Small intestine (tissue), 7 donors: ENCODE measurements at regions not wholly inside any gene's neighbourhood (a gene's known extent, or its start where the extent isn't known, plus 50 kb on each side); places are given as distances from the start of the nearest gene placed in this dataset.
"Not testable (repeated sequence)": the region's sequence is repeated elsewhere in the genome, so short reads cannot be mapped to it uniquely, and the experiment has no call there.

Experiments used
- DNase-seq, 2 donors: peaks; one replicate each; pipeline versions ENCODE4 v3.0.0 to v3.0.0-alpha.2; 2013
- FAIRE-seq: peaks from 2 replicates; lab custom pipeline; 2012; peaks lifted over from hg19 to GRCh38; lab: Jason Lieb, UNC
- H3K27ac ChIP-seq, 3 donors: one replicate each; pipeline ENCODE4 v1.5.1; 2013; ENCODE audit warnings: low read length in 2 of 3, mild to moderate bottlenecking in 2 of 3, control low read depth in 1 of 3, inconsistent platforms in 1 of 3, low read depth in 1 of 3, moderate library complexity in 1 of 3
- H3K27me3 ChIP-seq, 3 donors: one replicate each; pipeline ENCODE4 v1.6.1; 2013; ENCODE audit warnings: low read length in 3 of 3, inconsistent platforms in 1 of 3; ENCODE audit not compliant: control insufficient read depth in 3 of 3, insufficient read depth in 3 of 3
- H3K36me3 ChIP-seq, 3 donors: one replicate each; pipeline ENCODE4 v1.6.1; 2013; ENCODE audit warnings: low read length in 3 of 3, inconsistent platforms in 1 of 3, low read depth in 1 of 3, mild to moderate bottlenecking in 1 of 3, moderate library complexity in 1 of 3; ENCODE audit not compliant: control insufficient read depth in 3 of 3, insufficient read depth in 2 of 3
- H3K4me1 ChIP-seq, 3 donors: one replicate each; pipeline ENCODE4 v1.6.1; 2013; ENCODE audit warnings: low read length in 2 of 3, inconsistent platforms in 1 of 3, low read depth in 1 of 3, mild to moderate bottlenecking in 1 of 3, moderate library complexity in 1 of 3; ENCODE audit not compliant: control insufficient read depth in 3 of 3, insufficient read depth in 2 of 3
- H3K4me3 ChIP-seq, 3 donors: one replicate each; pipeline ENCODE4 v1.5.1; 2013; ENCODE audit warnings: low read length in 3 of 3, control low read depth in 1 of 3, inconsistent platforms in 1 of 3, low read depth in 1 of 3, mild to moderate bottlenecking in 1 of 3, moderate library complexity in 1 of 3
- H3K9me3 ChIP-seq, 2 donors: one replicate each; pipeline ENCODE4 v1.6.1; 2013; ENCODE audit warnings: low read depth in 1 of 2, low read length in 1 of 2; ENCODE audit not compliant: control insufficient read depth in 2 of 2, insufficient read depth in 1 of 2
- WGBS, 3 donors: extraction: QIAGEN DNeasy Blood & Tissue Kit; methylation state at CpG; one replicate each; pipeline ENCODE4 v1.1.7; 2013; 5-methylcytosine and 5-hydroxymethylcytosine counted together
- donor health status: healthy with polysubstance abuse.
- donor health status: control.
- donor health status: control.
- donor health status: Bipolar disorder and iron deficiency.
- donor health status: healthy.

DNA sequence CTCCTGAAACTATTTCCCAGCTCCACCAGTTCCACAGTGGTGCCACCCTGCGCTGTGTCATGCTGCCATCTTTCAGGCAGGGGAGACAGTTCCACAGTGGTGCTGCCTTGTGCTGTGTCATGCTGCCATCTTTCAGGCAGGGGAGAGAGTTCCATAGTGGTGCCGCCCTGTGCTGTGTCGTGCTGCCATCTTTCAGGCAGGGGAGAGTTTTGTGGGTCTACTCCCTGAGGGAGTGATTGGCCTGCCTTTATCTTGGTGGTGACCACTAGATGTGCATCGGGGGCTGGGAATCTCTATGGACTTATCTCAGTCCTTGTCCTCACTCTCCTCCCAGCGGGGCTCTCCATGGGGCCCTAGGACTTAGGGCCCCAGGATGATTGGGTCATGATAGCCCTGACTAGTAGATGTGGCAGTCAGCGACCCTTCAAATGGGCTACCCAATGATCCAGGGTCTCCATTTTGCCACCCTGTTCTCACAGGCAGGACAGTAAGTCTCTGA is 770.2 kb upstream of the TPTE start:
- not testable (repeated sequence) for FAIRE-seq, H3K4me1 ChIP-seq, H3K27ac ChIP-seq, H3K36me3 ChIP-seq, H3K4me3 ChIP-seq, DNase-seq, H3K27me3 ChIP-seq
- WGBS, 3 donors: 70 to 74% (median 73%) methylated on average over 6 of the region's 6 CpGs
- peaks cover 9 to 26% of the 10 kb centered on the region in 2 donors for H3K9me3 ChIP-seq

DNA sequence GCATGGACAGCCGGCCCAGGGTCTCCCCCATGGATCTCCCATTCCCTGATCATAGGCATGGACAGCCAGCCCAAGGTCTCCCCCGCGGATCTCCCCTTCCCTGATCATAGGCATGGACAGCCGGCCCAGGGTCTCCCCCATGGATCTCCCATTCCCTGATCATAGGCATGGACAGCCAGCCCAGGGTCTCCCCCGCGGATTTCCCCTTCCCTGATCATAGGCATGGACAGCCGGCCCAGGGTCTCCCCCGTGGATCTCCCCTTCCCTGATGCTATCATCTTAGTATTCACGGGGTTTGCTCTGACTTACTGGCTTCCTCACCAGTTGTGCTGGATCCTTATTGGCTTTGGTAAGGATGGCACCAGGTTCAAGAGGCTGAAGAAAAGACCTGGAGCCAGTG is 769.4 kb upstream of the TPTE start:
- peaks cover 9 to 26% of the 10 kb centered on the region in 2 donors for H3K9me3 ChIP-seq
- H3K4me3 ChIP-seq, H3K36me3 ChIP-seq, FAIRE-seq, H3K4me1 ChIP-seq, DNase-seq, H3K27me3 ChIP-seq, H3K27ac ChIP-seq: not testable (repeated sequence)
- 69 to 80% (median 77%) methylated on average over 9 of the region's 9 CpGs for WGBS, 3 donors

DNA sequence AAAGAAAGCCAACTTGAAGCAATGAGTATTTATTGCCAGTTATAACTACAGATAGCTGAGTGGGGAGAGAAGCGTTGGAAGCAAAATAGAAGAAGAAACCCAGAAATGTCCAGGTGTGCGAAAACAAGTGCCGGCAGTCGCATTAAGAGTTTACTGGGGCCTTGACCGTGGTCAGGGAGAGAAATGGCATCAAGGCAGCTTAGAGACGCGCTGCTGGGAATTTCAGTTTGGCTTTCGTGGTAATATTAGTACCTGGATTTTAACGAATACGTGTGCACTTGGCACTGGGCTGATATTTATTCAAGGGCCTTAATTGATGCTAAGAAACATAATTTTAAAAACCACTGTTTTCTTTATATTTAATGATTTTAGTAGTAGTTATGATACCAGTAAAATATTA is 767.9 kb upstream of the TPTE start:
- not testable (repeated sequence) for FAIRE-seq, H3K27ac ChIP-seq, H3K4me3 ChIP-seq, H3K4me1 ChIP-seq, DNase-seq, H3K36me3 ChIP-seq, H3K27me3 ChIP-seq
- peaks cover 7 to 26% of the 10 kb centered on the region in 2 donors for H3K9me3 ChIP-seq
- WGBS, 3 donors: 75 to 82% (median 76%) methylated on average over 10 of the region's 10 CpGs

DNA sequence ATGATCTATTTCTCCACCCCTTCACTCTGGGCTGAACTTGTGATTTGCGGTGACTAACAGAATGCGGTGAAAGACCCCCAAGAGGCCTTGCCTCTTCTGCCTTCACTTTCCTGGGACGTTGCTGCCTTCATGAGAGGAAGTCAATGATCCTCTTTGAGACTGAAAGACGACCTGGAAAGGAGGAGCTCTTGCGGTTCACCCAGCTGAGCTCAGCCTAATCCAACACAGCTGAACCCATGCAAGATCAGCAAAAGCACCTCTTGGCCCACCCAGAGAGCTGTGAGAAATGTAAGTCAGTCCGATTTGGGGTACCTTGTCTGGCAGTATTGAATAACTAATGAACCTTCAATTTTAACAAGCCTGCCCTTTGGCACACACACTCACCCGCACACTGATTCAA is 767.4 kb upstream of the TPTE start:
- Histone ChIP-seq H3K4me3 (no peak overlapping the region), H3K4me1 (no peaks in the 10 kb centered on the region), H3K27ac (no peak overlapping the region), H3K9me3 (peaks cover 7 to 29% of the 10 kb centered on the region in 2 donors), H3K27me3 (no peaks in the 10 kb centered on the region), H3K36me3 (no peaks in the 10 kb centered on the region)
- FAIRE-seq (no peak), DNase-seq (no peak)
- 61 to 68% (median 64%) methylated on average over 7 of the region's 7 CpGs for WGBS, 3 donors

DNA sequence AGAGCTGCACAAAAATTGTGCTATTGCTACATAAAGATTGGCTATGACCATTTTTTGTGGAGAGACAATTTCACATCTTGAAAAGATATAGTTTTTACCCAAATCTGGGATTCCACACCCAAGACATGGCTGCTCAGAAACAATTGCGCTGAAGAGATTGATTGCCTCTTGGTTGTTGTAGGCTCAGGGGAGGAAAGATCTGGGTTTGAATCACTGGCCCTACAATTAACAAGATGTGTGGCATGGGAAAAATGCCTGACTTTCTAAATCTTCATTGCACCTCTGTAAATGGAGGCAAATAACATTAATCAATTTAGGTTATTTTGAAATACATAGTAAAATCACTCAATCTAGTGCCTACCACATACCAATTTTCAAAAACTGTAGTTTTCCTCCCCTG is 766.9 kb upstream of the TPTE start:
- H3K9me3 ChIP-seq: peaks cover 7 to 31% of the 10 kb centered on the region in 2 donors
- not testable (repeated sequence) for DNase-seq, H3K4me3 ChIP-seq, FAIRE-seq, H3K27me3 ChIP-seq, H3K27ac ChIP-seq, H3K4me1 ChIP-seq, H3K36me3 ChIP-seq
- WGBS, 3 donors: 46 to 62% (median 52%) methylated on average over 1 of the region's 1 CpG

DNA sequence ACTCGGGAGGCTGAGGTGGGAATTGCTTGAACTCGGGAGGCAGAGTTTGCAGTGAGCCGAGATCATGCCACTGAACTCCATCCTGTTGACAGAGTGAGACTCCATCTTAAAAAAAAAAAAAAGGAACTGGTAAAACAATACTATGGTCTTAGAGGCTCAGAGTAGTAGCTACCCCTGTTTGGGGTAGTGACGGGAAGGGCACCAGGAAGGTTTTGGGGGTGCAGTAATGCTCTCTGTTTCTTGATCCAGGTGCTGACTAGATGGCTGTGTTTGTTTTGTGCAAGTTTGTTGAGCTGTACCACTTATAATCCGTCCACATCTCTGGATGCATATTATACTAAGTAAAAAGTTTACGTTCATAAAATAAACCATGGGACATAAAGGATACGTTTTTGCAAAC is 765.8 kb upstream of the TPTE start:
- no peak overlapping the region for H3K27ac ChIP-seq
- no peaks in the 10 kb centered on the region for H3K4me1 ChIP-seq
- no peak for FAIRE-seq
- no peaks in the 10 kb centered on the region for H3K27me3 ChIP-seq
- H3K9me3 ChIP-seq: peaks cover 7 to 26% of the 10 kb centered on the region in 2 donors
- DNase-seq: no peak
- WGBS, 3 donors: 62 to 68% (median 65%) methylated on average over 7 of the region's 7 CpGs
- no peak overlapping the region for H3K4me3 ChIP-seq
- no peaks in the 10 kb centered on the region for H3K36me3 ChIP-seq

DNA sequence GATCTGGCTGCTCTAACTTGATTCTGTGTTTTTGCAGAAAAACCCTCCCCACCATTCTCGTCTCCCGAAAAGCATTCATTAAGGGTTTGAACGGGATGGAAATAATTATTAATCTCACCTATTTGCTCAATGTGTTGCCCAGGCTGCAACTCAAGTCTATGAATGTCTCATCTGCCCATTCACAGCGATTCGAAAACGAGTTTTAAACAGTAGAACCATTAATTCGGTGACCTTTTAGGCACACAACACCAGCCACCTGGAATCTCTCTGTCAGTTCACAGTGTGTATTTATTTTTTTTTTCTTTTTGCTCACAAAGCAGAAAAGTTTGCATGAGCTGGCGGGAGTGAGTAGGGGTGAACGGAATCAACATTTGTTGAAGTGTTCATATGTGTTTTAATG is 764.7 kb upstream of the TPTE start:
- FAIRE-seq: no peak
- no peak for DNase-seq
- 73 to 77% (median 75%) methylated on average over 9 of the region's 9 CpGs for WGBS, 3 donors
- Histone ChIP-seq H3K27me3 (no peaks in the 10 kb centered on the region), H3K9me3 (peaks cover 4 to 24% of the 10 kb centered on the region in 2 donors), H3K4me3 (no peak overlapping the region), H3K4me1 (no peaks in the 10 kb centered on the region), H3K36me3 (no peaks in the 10 kb centered on the region), H3K27ac (no peak overlapping the region)

DNA sequence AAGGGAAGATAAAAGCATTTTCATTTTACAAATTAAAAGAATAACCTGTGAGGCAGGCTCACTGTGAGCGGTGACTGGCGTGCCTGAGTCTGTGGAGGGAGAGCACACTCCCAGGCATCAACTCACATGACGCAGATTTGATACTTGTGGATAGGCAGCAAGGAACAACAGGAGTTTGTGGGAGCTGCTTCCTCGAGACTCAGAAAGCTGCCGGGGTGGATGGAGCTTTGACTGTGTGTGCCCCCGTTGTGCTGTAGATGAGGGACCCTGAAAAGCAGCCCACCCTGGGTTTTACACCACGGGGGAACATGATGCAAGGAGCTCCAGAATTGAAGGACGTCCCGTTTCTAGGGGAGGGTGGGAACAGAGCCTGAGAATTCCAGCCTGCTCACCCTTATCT is 764.3 kb upstream of the TPTE start:
- H3K4me1 ChIP-seq, H3K4me3 ChIP-seq, FAIRE-seq, DNase-seq, H3K27me3 ChIP-seq, H3K27ac ChIP-seq, H3K36me3 ChIP-seq: not testable (repeated sequence)
- WGBS, 3 donors: 57 to 67% (median 66%) methylated on average over 9 of the region's 9 CpGs
- peaks cover 4 to 22% of the 10 kb centered on the region in 2 donors for H3K9me3 ChIP-seq

DNA sequence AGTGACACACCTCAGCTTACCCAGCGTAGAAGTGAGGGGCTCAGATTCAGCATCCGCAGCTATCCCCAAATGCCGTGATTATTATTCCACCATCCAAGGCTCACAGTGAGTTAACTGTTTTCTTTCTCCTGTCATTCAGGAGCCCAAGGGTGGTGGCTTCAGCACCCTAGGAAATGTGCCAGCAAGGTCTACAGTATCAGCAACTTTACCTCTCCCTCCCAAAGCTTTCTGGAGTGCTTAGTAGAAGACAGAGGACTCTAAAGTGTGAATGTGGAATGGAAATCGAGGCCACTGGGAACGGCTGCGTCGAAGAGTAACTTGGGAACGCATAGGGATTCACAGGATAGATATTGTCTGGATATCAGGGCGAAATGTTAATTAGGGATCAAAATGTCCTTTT is 763.8 kb upstream of the TPTE start:
- 82 to 84% (median 83%) methylated on average over 9 of the region's 9 CpGs for WGBS, 3 donors

More for the DNA sequence above, 763.8 kb upstream of the TPTE start:
- not testable (repeated sequence) for H3K4me3 ChIP-seq, H3K27ac ChIP-seq, FAIRE-seq, H3K27me3 ChIP-seq, H3K36me3 ChIP-seq, DNase-seq, H3K4me1 ChIP-seq
- peaks cover 4 to 22% of the 10 kb centered on the region in 2 donors for H3K9me3 ChIP-seq
